Neural progenitor cell (in vitro differentiated cells): ENCODE measurements at regions not wholly inside any gene's neighbourhood (a gene's known extent, or its start where the extent isn't known, plus 50 kb on each side); places are given as distances from the start of the nearest gene placed in this dataset.

ENCODE experiments used
- CTCF ChIP-seq: fragments of 200-600 bp; sonication (generic); IDR thresholded peaks from 2 replicates; pipeline ENCODE4 v1.5.1; 2017; ENCODE audit warnings: antibody characterized with exemption, mild to moderate bottlenecking
- EZH2 ChIP-seq: fragments of 200-600 bp; sonication (generic); IDR thresholded peaks from 2 replicates; pipeline ENCODE4 v1.6.1; 2017; ENCODE audit warnings: antibody characterized with exemption, mild to moderate bottlenecking, moderate library complexity

GRCh38 chr5:90171466-90171865 is 238.1 kb downstream of the CETN3 start:
- TF ChIP-seq CTCF (no peak), EZH2 (no peak)
